ENCODE measurements at regions not wholly inside any gene's neighbourhood (a gene's known extent, or its start where the extent isn't known, plus 50 kb on each side); places are given as distances from the start of the nearest gene placed in this dataset.

- no peak for TF ChIP-seq CTCF (IDR thresholded peaks at IDR 0.05)
- TF ChIP-seq POLR2A (IDR thresholded peaks at IDR 0.05), result no peak
Measured at GRCh38 chr21:35139382-35139715, 90.2 kb upstream of the RUNX1 start.

Measured in heart left ventricle (tissue), 13 donors.